Natural killer cell (primary cell): ENCODE measurements at regions not wholly inside any gene's neighbourhood (a gene's known extent, or its start where the extent isn't known, plus 50 kb on each side); places are given as distances from the start of the nearest gene placed in this dataset.

Experiments
- ATAC-seq, 3 donors: fragments of 150-1000 bp in 2 of 3; fragments of 200-7000 bp in 1 of 3; cut with Tn5 transposase; 1 replicate in 1 of 3; 2 replicates in 2 of 3; pipeline ENCODE4 v1.10.0; 2021; ENCODE audit warnings: mild to moderate bottlenecking in 2 of 3, moderate library complexity in 2 of 3
- DNase-seq, 2 donors: peaks; one replicate each; pipeline versions ENCODE4 v3.0.0 to v3.0.0-alpha.2; 2013 to 2021; ENCODE audit warnings: mixed read lengths in 1 of 2
- H3K27ac ChIP-seq: one replicate; pipeline ENCODE4 v1.5.1; 2013; ENCODE audit warnings: mild to moderate bottlenecking, low read length
- H3K27me3 ChIP-seq: one replicate; pipeline ENCODE4 v1.6.1; 2013; ENCODE audit warnings: low read length; ENCODE audit not compliant: control insufficient read depth, insufficient read depth
- H3K36me3 ChIP-seq: one replicate; pipeline ENCODE4 v1.6.1; 2013; ENCODE audit warnings: low read length; ENCODE audit not compliant: control insufficient read depth, insufficient read depth
- H3K4me1 ChIP-seq: one replicate; pipeline ENCODE4 v1.6.1; 2013; ENCODE audit warnings: low read length; ENCODE audit not compliant: control insufficient read depth, insufficient read depth
- H3K4me3 ChIP-seq: one replicate; pipeline ENCODE4 v1.5.1; 2013; ENCODE audit warnings: low read length
- H3K9me3 ChIP-seq: one replicate; pipeline ENCODE4 v1.6.1; 2013; ENCODE audit warnings: low read length; ENCODE audit not compliant: control insufficient read depth, insufficient read depth
- H3K27ac Mint-ChIP-seq, 2 donors: one replicate each; pipeline ENCODE4 v1.8.0; 2022; ENCODE audit warnings: mild to moderate bottlenecking in 2 of 2, mixed read lengths in 2 of 2, moderate library complexity in 1 of 2
- H3K27me3 Mint-ChIP-seq, 2 donors: one replicate each; pipeline ENCODE4 v1.8.0; 2022; ENCODE audit warnings: low read depth in 2 of 2, mixed read lengths in 2 of 2
- H3K36me3 Mint-ChIP-seq: one replicate; pipeline ENCODE4 v1.8.0; 2022; ENCODE audit warnings: mixed read lengths
- H3K4me1 Mint-ChIP-seq, 2 donors: one replicate each; pipeline ENCODE4 v1.8.0; 2022; ENCODE audit warnings: mixed read lengths in 2 of 2
- H3K4me3 Mint-ChIP-seq: one replicate; pipeline ENCODE4 v1.8.0; 2022; ENCODE audit warnings: mild to moderate bottlenecking, moderate library complexity, mixed read lengths
- H3K9me3 Mint-ChIP-seq, 2 donors: one replicate each; pipeline ENCODE4 v1.8.0; 2022; ENCODE audit warnings: mixed read lengths in 2 of 2
- WGBS: methylation state at CpG from one replicate; pipeline ENCODE4 v1.1.7; 2013; ENCODE audit warnings: missing lambda C conversion rate; ENCODE audit not compliant: insufficient coverage; 5-methylcytosine and 5-hydroxymethylcytosine counted together
- intact Hi-C: fragments of 100-400 bp; cut with micrococcal nuclease; formaldehyde crosslinking; loops from one replicate; pipeline ENCODE4 v1.14.2; 2022
- TF ChIP-seq, protein P1 (sequence below): fragments of 200-600 bp; IDR thresholded peaks from one replicate; pipeline ENCODE4 v1.8.0; 2022; ENCODE audit warnings: antibody characterized with exemption

DNA sequence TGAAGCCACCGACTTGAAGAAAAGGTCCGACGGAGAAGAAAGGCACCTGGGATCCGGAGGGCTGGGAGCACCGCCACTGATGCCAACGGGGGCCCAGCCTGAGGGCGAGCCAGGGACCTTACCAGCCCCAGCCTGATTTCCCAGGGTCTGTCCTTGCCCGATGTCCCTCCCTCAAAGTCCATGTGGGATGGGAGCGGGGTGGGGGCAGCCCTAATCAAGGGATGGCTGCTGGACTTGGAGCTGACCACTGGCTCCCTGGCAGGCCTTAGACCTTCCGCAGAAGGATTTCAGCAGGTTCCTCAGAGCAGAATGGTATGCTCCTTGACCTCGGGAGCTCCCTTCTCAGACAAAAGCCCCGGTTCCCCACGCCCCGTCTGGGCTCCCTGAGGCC is 99.6 kb downstream of the ZFP36L2 start:
- 94% methylated on average over 14 of the region's 14 CpGs for WGBS
- H3K4me1 ChIP-seq, result peaks cover 64% of the 10 kb centered on the region
- H3K36me3 Mint-ChIP-seq, result no peaks in the 10 kb centered on the region

GRCh38 chr2:43125090-43125998 is 101.1 kb downstream of the ZFP36L2 start:
- Mint-ChIP-seq H3K9me3 (no peaks in the 10 kb centered on the region), H3K36me3 (no peaks in the 10 kb centered on the region), H3K4me1 (peaks cover 37 to 45% of the 10 kb centered on the region in 2 donors), H3K27me3 (no peaks in the 10 kb centered on the region), H3K4me3 (no peak overlapping the region), H3K27ac (peak overlapping the region in 1 of 2 donors; percentile 20)
- H3K27me3 ChIP-seq, result no peaks in the 10 kb centered on the region
- 79% methylated on average over 12 of the region's 12 CpGs for WGBS
- ATAC-seq (no peak), DNase-seq (no peak)
- no peaks in the 10 kb centered on the region for H3K9me3 ChIP-seq
- peaks cover 50% of the 10 kb centered on the region for H3K4me1 ChIP-seq
- H3K36me3 ChIP-seq, result no peaks in the 10 kb centered on the region
- no peak overlapping the region for H3K4me3 ChIP-seq
- H3K27ac ChIP-seq, result no peak overlapping the region
- intact Hi-C loops, result loop anchor here (5.0 kb wide), 2 partner anchors 163 to 178 kb away; no protein-coding TSS in a partner anchor
- TF ChIP-seq, protein P1, sequence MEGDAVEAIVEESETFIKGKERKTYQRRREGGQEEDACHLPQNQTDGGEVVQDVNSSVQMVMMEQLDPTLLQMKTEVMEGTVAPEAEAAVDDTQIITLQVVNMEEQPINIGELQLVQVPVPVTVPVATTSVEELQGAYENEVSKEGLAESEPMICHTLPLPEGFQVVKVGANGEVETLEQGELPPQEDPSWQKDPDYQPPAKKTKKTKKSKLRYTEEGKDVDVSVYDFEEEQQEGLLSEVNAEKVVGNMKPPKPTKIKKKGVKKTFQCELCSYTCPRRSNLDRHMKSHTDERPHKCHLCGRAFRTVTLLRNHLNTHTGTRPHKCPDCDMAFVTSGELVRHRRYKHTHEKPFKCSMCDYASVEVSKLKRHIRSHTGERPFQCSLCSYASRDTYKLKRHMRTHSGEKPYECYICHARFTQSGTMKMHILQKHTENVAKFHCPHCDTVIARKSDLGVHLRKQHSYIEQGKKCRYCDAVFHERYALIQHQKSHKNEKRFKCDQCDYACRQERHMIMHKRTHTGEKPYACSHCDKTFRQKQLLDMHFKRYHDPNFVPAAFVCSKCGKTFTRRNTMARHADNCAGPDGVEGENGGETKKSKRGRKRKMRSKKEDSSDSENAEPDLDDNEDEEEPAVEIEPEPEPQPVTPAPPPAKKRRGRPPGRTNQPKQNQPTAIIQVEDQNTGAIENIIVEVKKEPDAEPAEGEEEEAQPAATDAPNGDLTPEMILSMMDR, result no peak

More for the DNA sequence above, 99.6 kb downstream of the ZFP36L2 start:
- H3K27me3 ChIP-seq, result no peaks in the 10 kb centered on the region
- Mint-ChIP-seq H3K4me3 (no peak overlapping the region), H3K27me3 (no peaks in the 10 kb centered on the region), H3K4me1 (peaks cover 52 to 60% of the 10 kb centered on the region in 2 donors), H3K27ac (peak overlapping the region; percentile 87 to 96), H3K9me3 (no peaks in the 10 kb centered on the region)
- no peaks in the 10 kb centered on the region for H3K36me3 ChIP-seq
- DNase-seq (no peak), ATAC-seq (no peak)
- intact Hi-C loops, result loop anchor here (1.0 to 5.0 kb wide), 4 partner anchors 102 to 357 kb away; no protein-coding TSS in a partner anchor
- H3K4me3 ChIP-seq, result no peak overlapping the region
- H3K27ac ChIP-seq, result no peak overlapping the region
- H3K9me3 ChIP-seq, result no peaks in the 10 kb centered on the region
- TF ChIP-seq, protein P1, result no peak

- Histone ChIP-seq H3K4me1 (peaks cover 43% of the 10 kb centered on the region), H3K4me3 (no peak overlapping the region), H3K9me3 (no peaks in the 10 kb centered on the region), H3K27ac (no peak overlapping the region), H3K27me3 (no peaks in the 10 kb centered on the region), H3K36me3 (no peaks in the 10 kb centered on the region)
- peaks cover 31 to 38% of the 10 kb centered on the region in 2 donors for H3K4me1 Mint-ChIP-seq
- no peaks in the 10 kb centered on the region for H3K9me3 Mint-ChIP-seq
- no peak for ATAC-seq
- H3K27ac Mint-ChIP-seq, result no peak overlapping the region
- WGBS, result 92% methylated on average over 8 of the region's 8 CpGs
- no peak for DNase-seq
- intact Hi-C loops, result loop anchor here (5.0 kb wide), 2 partner anchors 162 to 177 kb away; no protein-coding TSS in a partner anchor
- TF ChIP-seq, protein P1, result no peak
- H3K27me3 Mint-ChIP-seq, result no peaks in the 10 kb centered on the region
- H3K36me3 Mint-ChIP-seq, result no peaks in the 10 kb centered on the region
- H3K4me3 Mint-ChIP-seq, result no peak overlapping the region
Observed at GRCh38 chr2:43124687-43125057, 101.7 kb downstream of the ZFP36L2 start.
